Muscle layer of colon (tissue), 2 donors: ENCODE measurements at regions not wholly inside any gene's neighbourhood (a gene's known extent, or its start where the extent isn't known, plus 50 kb on each side); places are given as distances from the start of the nearest gene placed in this dataset.

Source experiments
- H3K27ac ChIP-seq: one replicate; pipeline ENCODE4 v1.7.0; 2013; ENCODE audit warnings: low read depth, mild to moderate bottlenecking, low read length, moderate library complexity
- H3K27me3 ChIP-seq, 2 donors: one replicate each; pipeline ENCODE4 v1.7.0; 2013; ENCODE audit warnings: low read length in 2 of 2, mild to moderate bottlenecking in 2 of 2; ENCODE audit not compliant: insufficient read depth in 2 of 2, control insufficient read depth in 1 of 2
- H3K36me3 ChIP-seq: one replicate; pipeline ENCODE4 v1.7.0; 2013; ENCODE audit warnings: mild to moderate bottlenecking, low read length; ENCODE audit not compliant: insufficient read depth
- H3K4me1 ChIP-seq: one replicate; pipeline ENCODE4 v1.7.0; 2013; ENCODE audit warnings: mild to moderate bottlenecking, low read length; ENCODE audit not compliant: insufficient read depth
- H3K4me3 ChIP-seq, 2 donors: one replicate each; pipeline ENCODE4 v1.7.0; 2013; ENCODE audit warnings: low read length in 2 of 2, low read depth in 1 of 2, mild to moderate bottlenecking in 1 of 2, moderate library complexity in 1 of 2
- H3K9ac ChIP-seq: one replicate; pipeline ENCODE4 v1.7.0; 2013; ENCODE audit warnings: low read length
- H3K9me3 ChIP-seq: one replicate; pipeline ENCODE4 v1.7.0; 2013; ENCODE audit warnings: mild to moderate bottlenecking, low read length
- donor health status: abdominal sarcoma.
- donor health status: Adenocarcinoma of cecum.

DNA sequence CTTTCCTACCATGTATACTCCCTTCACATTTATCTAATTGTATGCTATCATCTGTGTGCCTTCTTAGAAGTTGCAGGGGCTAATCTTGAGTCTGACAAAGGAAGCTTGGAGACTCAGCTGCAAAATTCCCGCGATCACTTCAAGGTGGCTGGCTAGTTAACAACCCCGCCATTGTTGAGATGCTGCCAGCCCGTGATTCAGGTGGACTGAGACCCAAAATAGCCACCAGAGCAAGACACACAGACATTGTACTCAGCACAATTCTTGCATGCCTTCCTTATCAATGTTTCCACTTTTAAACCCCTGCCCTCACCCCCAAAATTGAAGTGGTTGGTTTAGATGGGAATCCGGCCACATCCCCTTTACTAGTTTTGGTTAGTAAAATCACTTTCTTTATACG lies 225.8 kb upstream of the ZNF717 start:
- H3K27ac ChIP-seq: no peak overlapping the region
- no peaks in the 10 kb centered on the region for H3K27me3 ChIP-seq
- H3K36me3 ChIP-seq: no peaks in the 10 kb centered on the region
- no peaks in the 10 kb centered on the region for H3K9me3 ChIP-seq
- no peak overlapping the region for H3K4me3 ChIP-seq
- H3K9ac ChIP-seq: no peak overlapping the region
- no peaks in the 10 kb centered on the region for H3K4me1 ChIP-seq

DNA sequence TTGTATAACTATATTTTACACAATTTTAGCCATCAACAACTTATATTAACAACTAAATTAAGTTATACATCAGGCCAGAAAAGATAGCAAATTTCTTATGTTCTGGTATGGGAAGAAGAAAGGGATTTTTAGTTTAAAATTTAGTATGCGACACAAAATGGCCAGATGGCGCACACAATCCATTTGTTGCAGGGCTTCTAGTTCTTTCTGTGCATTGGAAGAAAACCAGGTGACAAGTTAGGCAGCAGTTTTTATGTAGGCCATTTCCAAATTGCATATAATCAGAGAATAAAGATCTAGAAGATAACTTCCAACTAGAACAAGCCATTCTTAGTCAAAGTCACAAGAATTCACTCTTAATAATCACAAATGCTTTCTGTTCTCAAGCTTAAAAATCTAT lies 230.1 kb upstream of the ZNF717 start:
- Histone ChIP-seq H3K9me3 (no peaks in the 10 kb centered on the region), H3K27me3 (no peaks in the 10 kb centered on the region), H3K27ac (no peak overlapping the region), H3K4me3 (no peak overlapping the region), H3K4me1 (no peaks in the 10 kb centered on the region), H3K9ac (no peak overlapping the region), H3K36me3 (no peaks in the 10 kb centered on the region)

DNA sequence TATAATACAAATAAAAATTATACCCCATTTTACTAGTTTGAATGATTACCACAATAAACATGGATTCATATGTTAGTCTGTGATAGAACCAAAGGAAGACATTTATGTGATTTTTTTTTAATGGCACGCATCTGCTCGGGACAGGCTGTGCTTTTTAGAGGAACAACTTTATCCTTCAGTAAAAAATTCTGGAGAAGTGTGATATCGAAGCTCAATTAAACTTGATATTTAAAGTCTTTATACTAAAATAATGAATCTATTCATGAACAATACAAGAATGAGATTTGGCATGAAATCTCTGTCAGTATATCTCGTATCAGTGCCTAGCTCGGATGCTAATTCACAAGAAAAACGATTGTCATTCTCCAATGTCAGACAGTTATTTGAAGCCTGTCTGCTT lies 230.8 kb upstream of the ZNF717 start:
- Histone ChIP-seq H3K4me3 (no peak overlapping the region), H3K9me3 (no peaks in the 10 kb centered on the region), H3K9ac (no peak overlapping the region), H3K4me1 (no peaks in the 10 kb centered on the region), H3K36me3 (no peaks in the 10 kb centered on the region), H3K27ac (no peak overlapping the region), H3K27me3 (no peaks in the 10 kb centered on the region)

DNA sequence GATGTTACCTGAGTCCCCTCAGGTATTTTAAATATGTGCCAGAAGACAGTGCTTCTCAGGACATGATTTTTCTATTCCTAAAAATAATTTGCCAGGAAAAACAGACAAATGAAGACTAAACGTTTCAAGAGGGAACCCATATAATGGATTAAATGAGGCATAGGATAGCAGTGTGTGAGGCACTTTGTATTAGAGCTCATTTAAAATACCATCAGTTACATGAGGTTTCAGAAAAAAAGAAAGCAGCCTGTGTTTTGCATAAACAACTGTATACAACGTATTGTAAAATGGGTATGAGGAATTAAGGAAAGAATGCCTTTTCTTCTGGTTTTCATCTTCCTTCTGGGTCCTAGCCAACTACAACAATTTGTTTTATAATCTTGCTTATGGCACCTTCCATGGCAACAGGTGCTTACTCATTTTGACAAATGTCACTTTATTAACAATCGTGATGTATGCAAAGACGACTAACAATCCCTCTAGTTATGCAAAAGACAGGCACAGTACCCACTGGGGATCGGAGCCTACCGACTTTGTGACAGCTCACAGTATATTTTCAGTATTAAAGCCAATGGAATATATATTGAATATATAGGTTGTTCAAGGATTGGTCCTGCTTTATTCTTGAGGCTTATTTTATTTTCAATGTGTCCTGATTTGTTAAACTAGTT lies 231.6 kb upstream of the ZNF717 start:
- H3K9ac ChIP-seq: no peak overlapping the region
- H3K4me3 ChIP-seq: no peak overlapping the region
- no peaks in the 10 kb centered on the region for H3K36me3 ChIP-seq
- no peaks in the 10 kb centered on the region for H3K27me3 ChIP-seq
- no peaks in the 10 kb centered on the region for H3K4me1 ChIP-seq
- H3K27ac ChIP-seq: no peak overlapping the region
- no peaks in the 10 kb centered on the region for H3K9me3 ChIP-seq

DNA sequence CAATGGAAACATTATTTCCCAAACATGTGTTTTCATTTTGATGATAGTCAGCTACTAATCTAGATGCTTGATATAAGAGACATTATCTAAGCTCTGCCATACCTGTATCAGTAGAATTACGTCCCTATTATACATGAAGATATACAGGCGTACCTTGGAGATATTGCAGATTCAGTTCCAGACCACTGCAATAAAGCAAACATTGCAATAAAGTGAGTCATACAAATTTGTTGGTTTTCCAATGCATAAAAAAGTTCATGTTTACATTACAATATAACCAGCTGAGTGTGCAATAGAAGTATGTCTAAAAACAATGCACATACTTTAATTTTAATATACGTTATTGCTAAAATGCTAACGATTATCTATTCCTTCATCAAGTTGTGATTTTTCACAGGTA lies 236.0 kb upstream of the ZNF717 start:
- Histone ChIP-seq H3K4me3 (no peak overlapping the region), H3K9ac (no peak overlapping the region), H3K27me3 (no peaks in the 10 kb centered on the region)

DNA sequence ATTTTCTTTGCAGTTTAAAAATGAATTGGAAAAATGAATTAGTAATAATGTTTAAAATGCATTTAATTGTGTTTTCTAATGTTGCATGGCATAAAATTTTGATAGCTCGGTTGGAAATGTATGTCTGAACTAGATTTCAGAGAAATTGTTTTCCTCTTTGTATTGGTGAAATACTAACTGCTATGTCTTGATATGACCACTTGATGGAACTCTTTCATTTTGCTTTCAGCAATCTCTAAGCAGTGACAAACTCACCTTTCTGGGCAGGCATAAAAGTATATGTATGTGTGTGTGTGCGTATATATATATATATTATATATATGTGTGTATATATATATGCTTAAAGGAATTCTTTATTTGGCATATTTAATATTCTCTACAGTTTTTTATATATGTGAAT lies 239.3 kb upstream of the ZNF717 start:
- Histone ChIP-seq H3K27ac (no peak overlapping the region), H3K27me3 (no peaks in the 10 kb centered on the region), H3K9me3 (no peaks in the 10 kb centered on the region), H3K36me3 (no peaks in the 10 kb centered on the region), H3K4me1 (no peaks in the 10 kb centered on the region), H3K4me3 (no peak overlapping the region), H3K9ac (no peak overlapping the region)

More for the DNA sequence above, 236.0 kb upstream of the ZNF717 start:
- H3K4me1 ChIP-seq: no peaks in the 10 kb centered on the region
- H3K27ac ChIP-seq: no peak overlapping the region
- no peaks in the 10 kb centered on the region for H3K9me3 ChIP-seq
- H3K36me3 ChIP-seq: no peaks in the 10 kb centered on the region

DNA sequence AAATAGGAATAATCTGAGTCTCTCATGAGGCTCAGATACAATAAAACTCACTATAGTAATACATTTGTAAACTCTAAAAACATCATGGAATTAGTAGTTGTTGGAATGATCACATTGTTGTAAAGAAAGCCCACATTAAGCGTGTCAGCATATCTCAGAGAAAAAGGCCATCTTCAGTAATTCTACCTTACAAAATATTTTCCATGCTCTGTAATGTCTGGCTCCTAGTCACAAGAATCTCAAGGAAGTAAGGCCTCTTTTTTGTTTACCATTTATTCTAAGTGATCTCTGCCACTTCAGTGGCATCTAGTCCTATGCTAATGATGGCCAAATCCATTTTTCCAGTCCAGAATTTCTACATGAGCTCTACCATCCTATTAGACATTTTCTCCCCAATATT lies 240.2 kb upstream of the ZNF717 start:
- no peaks in the 10 kb centered on the region for H3K9me3 ChIP-seq
- no peak overlapping the region for H3K9ac ChIP-seq

DNA sequence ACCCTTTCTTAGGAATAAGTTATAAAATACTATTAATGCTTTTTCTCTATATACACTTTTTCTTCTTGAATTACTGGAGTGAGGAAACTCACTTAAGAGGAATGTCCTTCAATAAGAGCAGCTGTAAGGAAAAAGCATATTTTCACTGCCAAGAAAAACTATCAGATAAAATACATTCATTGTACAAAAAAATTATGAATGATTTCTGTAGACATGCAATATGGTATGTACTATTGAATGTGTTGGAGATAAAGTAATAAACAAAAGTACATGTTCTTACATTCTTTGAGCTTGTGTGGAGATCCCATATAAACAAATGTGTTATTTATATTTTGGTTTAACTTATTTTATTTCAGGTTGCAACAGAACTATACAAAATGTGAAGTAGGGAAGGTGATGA lies 241.0 kb upstream of the ZNF717 start:
- Histone ChIP-seq H3K9ac (no peak overlapping the region), H3K27me3 (no peaks in the 10 kb centered on the region), H3K27ac (no peak overlapping the region), H3K4me3 (no peak overlapping the region), H3K36me3 (no peaks in the 10 kb centered on the region), H3K4me1 (no peaks in the 10 kb centered on the region), H3K9me3 (no peaks in the 10 kb centered on the region)

More for the DNA sequence above, 240.2 kb upstream of the ZNF717 start:
- H3K36me3 ChIP-seq: no peaks in the 10 kb centered on the region
- no peaks in the 10 kb centered on the region for H3K4me1 ChIP-seq
- H3K4me3 ChIP-seq: no peak overlapping the region
- H3K27ac ChIP-seq: no peak overlapping the region
- no peaks in the 10 kb centered on the region for H3K27me3 ChIP-seq

DNA sequence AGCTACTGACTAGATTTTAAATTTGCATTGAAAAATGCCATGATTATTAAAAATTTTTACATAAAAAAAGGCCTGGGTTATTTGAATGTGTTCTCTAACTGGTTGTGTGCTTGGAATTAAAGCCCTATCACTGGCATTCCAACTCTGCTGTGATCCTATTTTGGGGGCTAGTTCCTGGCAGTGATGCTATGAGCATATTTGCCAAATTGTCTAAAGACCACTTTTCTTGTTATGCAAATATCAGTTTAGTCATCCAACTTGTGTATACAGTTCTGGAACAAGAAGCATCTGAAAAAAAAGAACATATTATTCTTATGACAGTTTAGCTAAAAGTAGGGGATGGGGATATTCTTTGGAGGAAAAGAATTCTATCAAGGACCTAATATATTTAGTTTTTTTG lies 243.4 kb upstream of the ZNF717 start:
- H3K27ac ChIP-seq: no peak overlapping the region

DNA sequence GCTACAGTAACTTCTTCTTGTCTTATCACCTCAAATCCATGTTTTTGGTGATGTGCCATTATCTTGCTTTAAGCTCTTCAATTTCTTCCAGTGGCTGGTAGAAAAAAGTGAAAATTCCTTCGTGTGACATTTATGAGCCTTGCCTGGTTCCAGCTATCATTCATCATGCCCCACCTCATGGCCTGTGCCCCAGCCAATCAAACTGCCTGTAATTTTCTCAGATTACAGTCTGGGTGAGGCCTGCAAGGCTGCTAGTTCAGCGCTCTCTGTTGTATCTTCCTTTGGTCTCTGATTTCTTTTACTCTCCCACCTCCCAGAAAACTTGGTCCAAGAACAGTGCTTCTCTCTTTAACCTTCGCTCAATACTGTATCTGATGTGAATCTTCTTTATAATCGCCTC lies 249.3 kb upstream of the ZNF717 start:
- Histone ChIP-seq H3K9ac (no peak overlapping the region), H3K9me3 (no peaks in the 10 kb centered on the region), H3K36me3 (no peaks in the 10 kb centered on the region), H3K27me3 (no peaks in the 10 kb centered on the region), H3K27ac (no peak overlapping the region), H3K4me1 (no peaks in the 10 kb centered on the region), H3K4me3 (no peak overlapping the region)

More for the DNA sequence above, 243.4 kb upstream of the ZNF717 start:
- Histone ChIP-seq H3K9ac (no peak overlapping the region), H3K4me1 (no peaks in the 10 kb centered on the region), H3K9me3 (no peaks in the 10 kb centered on the region), H3K27me3 (no peaks in the 10 kb centered on the region), H3K36me3 (no peaks in the 10 kb centered on the region), H3K4me3 (no peak overlapping the region)

DNA sequence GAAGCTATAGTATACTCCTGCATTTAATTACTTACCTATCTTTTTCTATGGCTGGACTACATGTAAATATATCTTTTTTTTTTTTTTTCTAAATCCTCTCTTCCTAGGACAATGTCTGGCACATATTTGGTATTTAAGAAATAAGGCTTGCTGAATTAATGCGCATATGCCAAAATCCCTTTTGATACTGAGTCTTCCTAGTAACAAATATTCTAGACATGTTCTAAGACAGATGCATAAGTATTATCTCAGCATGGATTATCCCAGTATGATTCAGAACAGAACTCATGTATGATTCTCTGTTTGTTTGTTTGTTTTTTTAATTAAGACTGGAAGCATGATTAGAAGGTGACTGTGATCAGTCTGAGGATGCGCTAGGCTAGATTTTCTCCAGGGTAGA lies 249.8 kb upstream of the ZNF717 start:
- Histone ChIP-seq H3K9me3 (no peaks in the 10 kb centered on the region), H3K9ac (no peak overlapping the region), H3K4me3 (no peak overlapping the region), H3K27me3 (no peaks in the 10 kb centered on the region), H3K4me1 (no peaks in the 10 kb centered on the region), H3K36me3 (no peaks in the 10 kb centered on the region), H3K27ac (no peak overlapping the region)

DNA sequence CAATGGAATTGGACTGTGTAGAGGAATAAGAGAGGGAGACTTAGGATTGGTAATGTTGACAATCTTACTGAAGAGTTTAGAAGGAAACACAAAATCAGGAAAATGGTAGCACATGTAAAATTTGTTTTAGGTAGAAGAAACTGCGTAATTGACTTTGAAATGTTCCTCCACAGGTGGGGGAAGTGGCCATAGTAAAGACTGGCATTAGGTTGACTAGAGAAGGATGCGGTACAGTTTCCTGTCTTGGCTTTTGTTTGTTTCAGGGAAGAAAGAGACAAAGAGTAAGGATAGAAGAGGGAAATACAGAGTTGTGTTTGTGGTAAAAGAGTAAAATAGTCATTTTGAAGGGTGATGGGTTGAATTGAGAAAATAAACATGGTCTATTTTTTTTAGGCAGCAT lies 253.6 kb upstream of the ZNF717 start:
- Histone ChIP-seq H3K27me3 (no peaks in the 10 kb centered on the region), H3K9me3 (no peaks in the 10 kb centered on the region), H3K27ac (no peak overlapping the region), H3K4me1 (no peaks in the 10 kb centered on the region), H3K36me3 (no peaks in the 10 kb centered on the region), H3K9ac (no peak overlapping the region), H3K4me3 (no peak overlapping the region)
